NCI-H524 (cell line): ENCODE measurements at regions not wholly inside any gene's neighbourhood (a gene's known extent, or its start where the extent isn't known, plus 50 kb on each side); places are given as distances from the start of the nearest gene placed in this dataset.
A peak's percentile ranks its signal among the peaks of the same experiment; 100 is the strongest.

ENCODE experiments used
- DNase-seq, 2 experiments: peaks; one replicate each; lab custom pipeline; 2025; lab: John Stamatoyannopoulos, UW

DNA sequence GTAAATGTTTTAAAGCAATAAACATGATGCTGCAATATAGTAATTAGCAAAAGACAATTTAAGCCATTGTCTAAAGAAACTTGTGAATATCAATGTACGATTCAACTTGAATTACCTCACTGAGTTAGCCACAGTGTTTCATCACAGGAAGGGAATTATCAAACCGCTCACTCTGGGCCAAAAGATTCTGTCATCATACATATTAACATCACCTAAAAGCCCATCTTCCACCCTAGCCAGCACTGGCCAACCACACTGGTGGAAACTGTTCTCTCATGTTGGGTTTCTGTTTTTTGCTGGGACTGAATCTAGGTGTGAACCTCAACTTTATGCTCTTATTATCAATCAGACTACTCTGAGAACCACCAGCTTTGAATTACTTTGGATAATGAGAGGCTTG lies 497.7 kb upstream of the THBS1 start:
- no peak for DNase-seq

DNA sequence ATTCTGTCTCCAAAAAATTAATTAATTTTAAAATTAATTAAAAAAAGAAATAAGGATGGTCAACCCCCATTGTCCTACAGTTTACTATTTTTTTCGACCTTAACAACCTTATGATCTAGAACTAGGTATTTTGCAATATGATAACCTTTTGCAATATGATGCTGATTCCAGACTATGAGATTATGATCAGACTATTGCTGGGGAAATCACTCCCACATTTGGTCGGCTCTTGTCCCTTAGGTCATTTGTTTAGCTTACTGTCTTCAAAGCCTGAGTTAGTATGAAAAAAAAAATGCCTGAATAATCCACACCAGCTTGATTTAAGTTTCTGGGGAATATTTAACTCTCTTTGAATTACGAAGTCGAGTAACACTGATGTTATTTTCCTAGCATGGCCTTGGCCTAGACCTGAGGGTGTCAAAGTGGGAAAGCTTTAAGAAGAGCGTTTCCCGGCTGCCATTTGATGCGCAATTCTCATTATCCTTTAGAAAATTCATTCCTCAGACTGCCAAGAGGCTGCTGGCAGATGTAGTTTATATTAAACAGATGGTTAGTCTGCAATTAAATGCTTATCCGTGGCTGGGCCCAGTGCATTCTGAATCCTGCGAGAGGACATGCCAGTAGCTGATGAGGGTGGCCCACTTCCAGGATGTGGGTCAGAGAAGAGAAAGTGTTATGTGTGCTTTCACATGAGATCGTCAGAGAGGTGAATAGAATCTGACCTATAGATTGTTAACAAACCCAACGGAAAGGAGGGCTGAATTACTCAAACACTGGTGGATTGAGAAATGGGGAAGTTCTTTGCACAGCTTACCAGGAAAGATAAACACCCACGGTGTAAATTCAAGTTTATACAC lies 496.0 kb upstream of the THBS1 start:
- peak; percentile 88 to 98 for DNase-seq

DNA sequence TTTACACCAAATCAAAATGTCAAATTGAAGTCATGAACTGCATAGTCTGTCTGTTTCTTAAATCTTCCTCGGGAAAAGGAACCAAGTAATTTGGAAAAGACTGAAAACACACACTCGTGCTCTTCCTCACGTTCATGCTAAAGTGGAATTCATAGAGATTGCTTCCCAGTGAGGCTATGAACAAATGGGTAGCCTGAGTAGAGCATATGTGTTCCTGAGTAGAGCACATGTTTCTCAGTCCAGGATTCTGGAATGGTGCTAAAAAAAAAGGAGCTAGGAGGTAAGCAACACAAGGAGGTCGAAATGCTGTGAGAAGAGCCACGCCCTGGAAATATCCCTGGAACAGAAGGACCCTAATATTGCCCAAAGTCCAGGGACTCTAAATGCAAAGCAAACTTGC lies 494.2 kb upstream of the THBS1 start:
- DNase-seq, result no peak

DNA sequence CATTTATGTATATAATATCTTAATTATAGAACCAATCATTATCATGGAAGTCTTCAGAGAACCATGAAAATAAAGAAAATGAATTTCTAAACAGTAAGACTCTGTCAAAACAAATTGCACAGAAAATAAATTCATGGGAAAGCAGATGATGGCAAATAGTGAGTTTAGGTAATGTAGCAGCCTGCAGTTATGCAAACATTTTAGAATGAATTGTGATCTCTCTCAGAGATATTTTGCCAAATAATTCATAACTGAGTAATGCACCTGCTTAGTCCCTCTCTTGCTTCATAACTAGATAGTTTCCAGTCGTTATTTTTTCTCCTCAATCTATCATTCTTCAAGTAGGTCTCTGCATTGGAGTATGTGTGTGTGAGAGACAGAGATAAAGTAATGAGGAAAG lies 492.7 kb upstream of the THBS1 start:
- DNase-seq, result no peak

DNA sequence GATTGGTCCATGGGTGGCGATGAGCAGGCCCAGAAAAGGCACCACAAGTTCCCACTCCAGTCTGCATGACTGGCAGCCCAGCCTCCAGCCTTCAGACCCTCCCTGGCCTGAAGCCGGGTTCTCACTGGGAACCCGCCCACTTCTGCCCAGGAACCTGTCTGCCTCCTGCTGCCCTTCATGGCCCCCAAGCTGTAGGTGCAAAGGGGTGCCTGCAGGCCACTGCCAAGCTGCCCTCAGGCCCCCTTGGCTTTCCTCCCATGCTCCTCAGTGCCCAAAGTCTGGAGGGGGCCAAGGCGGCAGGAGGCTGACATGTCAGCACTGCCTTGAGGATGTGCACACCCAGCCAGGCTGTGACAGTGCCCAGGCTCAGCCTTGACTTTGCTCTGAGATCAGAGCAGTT lies 488.5 kb upstream of the THBS1 start:
- DNase-seq, result no peak

DNA sequence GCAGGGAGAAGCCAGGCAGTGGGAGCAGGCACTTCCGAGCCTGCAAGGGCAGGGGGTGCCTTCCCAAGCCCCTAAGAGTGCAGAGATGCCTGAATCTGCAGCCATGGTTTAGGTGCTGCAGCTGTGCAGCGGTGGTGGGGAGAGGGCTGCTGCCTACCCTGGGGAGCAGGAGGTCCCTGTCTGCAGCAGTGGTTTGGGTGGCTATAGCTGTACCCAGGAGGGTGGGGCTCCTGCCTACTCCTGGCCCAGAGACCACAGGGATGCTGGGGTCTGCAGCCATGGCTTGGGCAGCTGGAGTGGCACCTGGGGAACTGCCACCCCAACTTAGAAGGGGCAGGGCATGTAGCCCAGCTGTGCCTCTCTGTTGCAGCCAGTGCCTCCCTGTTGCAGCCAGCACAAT lies 488.1 kb upstream of the THBS1 start:
- DNase-seq, result no peak

DNA sequence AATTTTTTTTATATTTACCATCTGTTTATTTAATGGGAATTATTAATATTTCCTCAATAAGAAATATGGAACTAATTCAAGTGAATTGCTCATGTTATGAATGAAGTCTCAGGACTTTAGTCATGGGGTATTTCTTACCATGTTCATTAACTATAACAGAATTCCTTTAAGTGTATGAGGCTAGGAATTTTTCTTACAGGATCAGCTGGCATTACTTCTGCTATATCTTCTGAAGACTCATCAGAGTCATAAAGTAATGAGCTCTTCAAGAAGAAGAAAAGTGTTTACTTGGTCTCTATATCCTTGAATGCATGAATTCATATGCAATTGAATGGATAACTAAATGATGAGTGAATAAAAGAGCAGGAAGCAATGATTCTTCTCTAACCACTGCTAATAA lies 486.8 kb upstream of the THBS1 start:
- no peak for DNase-seq

DNA sequence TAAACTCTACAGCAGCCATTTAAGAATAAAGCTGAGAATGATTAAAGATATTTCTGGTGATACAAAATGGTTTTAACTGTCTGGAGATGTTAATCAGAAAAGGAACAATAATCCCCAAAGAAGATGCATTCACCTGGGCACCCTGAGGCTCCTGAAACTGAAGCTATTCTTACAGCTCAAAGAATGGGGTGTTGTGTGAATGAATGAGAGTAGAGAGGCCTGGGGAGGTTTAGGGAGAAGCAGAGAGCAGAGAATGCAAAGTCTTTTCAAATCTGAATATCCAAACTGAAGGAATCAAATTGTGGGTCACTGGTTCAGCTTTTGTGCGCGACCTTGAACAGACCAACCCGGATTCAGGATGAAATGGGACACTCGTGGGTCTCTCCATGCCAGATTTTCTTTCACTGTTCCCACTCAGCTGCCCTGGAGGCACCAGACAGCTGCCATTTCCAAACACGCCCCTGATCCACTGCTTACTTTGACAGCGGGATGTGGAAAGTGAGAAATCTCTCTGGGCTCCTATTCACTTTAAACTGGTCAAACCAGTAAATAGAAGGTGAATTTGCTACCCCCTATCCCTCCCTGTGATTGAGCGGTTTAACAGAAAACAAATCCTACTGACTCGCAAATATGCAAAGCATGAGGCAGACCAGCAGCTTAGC lies 485.5 kb upstream of the THBS1 start:
- peak in 1 of 2 experiments; percentile 8 for DNase-seq

DNA sequence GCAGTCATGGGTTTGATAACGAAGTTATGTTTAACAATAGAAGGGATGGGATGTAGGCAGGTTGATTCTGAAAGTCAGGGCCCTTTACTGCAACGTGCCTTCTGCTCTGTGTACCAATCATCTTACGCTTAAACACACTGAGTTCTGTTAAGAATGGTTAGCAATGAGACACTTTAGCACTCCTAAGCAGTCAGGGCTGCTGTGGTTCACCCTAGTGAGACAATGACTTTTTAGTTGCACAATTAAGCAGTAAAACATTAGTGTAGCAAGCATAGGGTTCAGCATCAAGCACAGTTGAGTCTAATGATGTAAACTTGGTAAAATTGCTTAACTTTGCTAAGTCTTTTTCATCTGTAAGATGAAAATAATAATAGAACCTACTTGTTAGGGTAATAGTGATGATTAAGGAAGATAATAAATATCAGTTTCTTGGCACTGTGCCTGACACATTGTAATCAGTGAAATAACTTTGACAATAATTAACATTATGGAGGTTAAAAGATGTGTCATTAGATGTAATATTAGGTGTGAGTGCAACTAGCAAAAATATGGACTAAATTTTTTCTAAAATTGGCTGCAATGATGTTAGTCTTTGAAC lies 484.2 kb upstream of the THBS1 start:
- no peak for DNase-seq

DNA sequence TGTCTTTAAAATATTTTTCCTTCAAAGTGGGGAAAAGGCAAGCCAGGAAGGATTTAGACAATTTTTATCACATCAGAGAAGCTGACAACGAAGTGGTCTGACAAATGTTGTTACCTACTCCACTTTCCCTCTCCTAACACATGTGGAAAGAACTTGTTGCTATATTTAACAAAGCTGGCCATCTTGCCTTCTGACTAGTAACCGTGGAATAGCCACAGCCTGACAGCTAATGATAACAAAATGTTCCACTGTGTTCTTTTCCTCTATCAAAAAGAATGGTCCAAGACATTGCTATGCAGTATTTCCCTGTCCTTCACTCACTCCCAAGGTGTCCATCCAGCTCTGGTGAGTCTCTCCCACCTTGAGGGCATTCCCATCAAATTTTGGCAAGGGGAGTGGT lies 481.4 kb upstream of the THBS1 start:
- no peak for DNase-seq

DNA sequence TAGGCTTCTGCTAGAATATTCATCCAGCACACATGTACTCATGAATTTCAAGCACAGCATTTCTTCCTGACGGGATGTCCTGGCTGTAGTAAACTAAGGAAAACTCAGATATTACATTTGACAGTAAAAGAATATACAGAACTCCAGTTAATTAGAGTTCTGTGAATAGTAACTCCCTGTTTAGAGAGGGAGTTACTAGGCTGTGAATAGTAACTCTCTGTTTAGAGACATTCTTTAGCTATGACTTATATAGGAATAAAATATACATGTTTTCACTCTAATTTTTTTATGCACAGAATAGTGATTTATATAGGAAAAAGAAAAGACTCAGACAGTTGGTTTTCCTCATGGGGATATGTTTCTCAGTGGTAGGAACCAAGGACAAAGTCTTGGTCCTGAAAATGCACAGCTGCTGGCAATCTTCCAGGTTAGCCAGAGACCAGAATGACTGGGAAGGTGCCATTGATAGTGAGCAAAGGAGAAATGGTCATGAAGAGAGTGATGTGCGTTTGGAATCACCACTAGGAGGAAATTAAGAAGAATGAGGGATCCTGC lies 480.7 kb upstream of the THBS1 start:
- no peak for DNase-seq

DNA sequence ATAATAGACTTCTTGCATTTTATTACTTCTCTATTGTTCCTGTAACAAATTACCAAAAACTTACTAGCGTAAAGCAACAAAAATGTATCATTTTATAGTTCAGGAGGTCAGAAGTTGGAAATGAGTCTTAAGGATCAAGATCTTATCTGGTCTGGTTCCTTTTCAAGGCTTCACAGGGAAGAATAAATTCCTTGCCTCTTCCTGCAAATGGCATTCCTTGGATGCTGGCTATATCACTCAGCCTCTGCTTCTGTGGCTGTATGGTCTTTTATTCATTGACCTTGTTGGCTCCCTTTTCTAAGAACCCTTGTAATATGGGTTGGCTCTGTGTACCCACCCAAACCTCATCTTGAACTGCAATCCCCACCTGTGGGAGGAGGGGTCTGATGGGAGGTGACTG lies 478.4 kb upstream of the THBS1 start:
- no peak for DNase-seq

DNA sequence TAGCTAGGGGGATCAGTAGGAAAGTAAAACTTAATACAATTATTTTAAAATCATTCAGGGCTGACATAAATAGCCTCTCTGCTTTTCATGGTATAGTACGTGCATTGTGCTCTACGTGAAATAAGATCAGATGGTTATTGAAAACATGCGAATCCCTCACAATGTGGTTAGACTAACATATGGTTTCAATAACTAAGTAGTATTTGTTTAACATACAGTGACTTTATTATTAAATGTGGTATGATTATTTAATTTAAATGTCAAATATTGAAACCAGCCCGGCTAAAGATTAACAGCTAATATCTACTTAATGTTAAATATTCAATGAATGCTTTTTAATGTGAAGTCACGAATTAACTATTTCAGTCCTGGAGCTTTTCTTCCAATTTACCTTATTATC lies 473.9 kb upstream of the THBS1 start:
- no peak for DNase-seq

DNA sequence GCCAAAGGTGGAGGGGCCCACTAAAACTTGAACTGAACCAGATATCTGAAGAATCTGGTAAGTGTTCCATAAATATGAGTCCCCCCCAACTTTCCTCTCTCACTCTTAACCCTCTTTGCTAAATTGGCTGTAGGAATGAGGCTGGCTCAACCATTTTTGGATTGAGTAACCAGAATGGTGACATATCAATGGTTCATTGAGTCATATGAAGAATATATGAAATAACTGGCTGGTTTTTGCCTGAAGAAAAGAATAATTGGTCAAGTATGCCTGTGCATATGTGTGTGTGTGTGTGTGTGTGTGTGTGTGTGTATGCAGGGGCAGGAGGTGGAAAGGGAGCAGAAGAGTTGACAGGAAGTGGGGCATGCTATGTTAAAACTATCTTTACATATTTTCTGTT lies 472.9 kb upstream of the THBS1 start:
- no peak for DNase-seq

DNA sequence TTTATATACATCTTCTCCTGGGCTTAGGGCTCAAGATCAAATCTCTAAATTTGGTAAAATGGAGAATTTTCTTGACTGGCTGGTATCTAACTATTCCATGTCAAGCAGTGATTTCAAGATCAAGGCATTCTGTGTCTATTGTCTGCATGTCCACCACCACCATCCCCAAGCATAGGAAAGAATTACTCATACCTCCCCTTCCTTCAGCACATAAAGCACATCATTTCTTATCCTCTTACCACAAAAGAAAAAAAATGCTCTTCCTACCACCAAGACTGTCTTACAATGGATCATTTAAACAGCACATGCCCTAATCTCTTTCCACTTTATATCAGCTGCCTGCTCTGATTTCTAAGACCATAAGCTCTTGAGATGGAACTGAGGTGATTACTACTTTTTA lies 470.5 kb upstream of the THBS1 start:
- DNase-seq, result no peak

DNA sequence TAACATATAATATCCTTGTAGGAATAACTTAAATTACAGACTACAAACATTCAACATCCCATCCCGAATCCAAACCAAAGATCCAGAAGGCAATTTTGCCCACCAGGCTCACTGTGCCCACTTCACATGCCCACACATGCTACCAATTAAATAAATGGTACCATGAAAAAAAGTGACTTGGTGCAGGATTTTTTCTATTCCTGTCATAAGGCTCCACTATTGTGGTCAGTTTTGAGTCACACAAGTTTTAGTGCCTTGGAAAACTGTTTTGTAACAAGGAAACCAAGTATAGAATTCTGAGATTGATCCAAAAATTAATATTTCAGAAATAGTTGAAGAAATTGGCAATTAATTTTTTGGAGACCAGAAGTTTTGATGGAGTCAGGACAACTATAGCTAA lies 470.1 kb upstream of the THBS1 start:
- no peak for DNase-seq

DNA sequence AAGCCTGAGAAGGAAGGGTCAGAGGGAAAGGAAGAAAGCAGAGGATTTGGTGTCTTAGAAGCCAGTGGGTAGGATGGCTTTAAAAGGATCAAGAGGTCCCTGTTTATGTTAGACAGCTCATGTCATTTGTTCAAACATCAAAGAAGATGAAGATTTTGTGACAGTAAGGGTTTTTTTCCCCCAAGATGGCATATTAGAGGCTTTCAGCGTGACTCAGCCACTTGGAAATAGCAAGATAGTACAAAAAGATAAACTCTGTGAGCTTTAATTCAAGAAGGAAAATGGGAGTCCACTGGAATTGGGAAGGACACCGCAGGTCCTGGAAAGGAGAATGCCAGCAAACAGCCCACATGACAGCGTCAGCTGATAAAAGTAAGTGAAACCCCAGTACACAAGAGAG lies 467.1 kb upstream of the THBS1 start:
- DNase-seq, result no peak

DNA sequence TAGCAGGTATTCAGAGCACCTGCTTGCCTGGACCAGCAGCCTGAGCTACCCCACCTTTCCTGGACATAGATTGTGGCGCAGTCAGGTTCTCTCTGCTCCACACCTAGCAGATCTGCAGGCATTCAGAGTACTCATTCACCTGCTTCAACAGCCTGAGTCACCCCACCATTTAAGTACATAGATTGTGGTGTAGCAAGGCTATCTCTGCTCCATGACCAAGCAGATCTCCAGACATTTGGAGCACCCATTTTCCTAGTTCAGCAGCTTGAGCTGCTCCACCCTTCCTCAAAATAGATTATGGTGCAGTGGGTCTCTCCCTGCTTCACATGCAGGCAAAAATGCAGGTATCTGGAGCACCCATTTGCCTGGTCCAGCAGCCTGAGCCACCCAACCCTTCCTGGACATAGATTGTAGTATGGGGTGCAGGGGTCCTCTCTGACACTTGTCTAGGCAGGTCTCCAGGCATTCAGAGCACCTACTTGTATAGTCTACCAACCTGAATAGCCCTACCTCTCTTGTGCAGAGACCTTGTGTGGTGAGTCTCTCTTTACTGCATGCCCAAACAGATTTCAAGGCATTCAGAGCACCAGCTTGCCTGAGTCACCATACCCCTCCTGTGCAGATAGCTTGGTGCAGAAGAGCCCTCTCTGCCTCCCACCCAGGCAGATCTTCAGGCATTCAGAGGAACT lies 466.0 kb upstream of the THBS1 start:
- DNase-seq, result no peak

DNA sequence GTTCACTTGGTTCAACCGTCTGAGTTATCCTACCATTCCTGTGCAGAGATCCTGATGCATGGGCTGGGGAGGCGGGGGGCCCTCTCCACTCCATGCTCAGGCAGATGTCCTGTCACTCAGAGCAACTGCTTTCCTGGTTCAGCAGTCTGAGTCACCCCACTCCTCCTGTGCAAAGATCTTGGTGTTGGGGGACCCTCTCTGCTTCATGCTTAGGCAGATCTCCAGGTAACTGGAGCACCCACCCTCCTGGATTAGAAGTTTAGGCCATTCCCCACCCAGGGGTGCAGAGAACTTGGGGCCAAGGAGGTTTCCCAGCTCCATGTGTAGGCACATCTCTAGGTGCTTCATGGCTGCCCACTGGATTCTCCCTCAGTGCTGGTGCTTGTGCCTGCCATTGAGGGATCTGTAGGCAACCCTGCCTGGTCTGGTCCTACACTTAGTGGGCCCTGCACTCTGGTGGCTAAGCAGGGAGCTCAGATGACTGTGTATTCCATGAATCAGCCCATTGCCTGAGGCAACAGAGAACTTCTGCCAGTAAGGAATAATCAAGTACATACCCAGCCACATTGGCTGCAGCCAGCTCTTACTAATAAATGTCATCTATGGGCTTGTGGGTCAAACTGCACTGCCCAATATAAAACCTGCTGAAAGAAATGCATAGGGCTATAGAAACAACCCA lies 465.4 kb upstream of the THBS1 start:
- no peak for DNase-seq

DNA sequence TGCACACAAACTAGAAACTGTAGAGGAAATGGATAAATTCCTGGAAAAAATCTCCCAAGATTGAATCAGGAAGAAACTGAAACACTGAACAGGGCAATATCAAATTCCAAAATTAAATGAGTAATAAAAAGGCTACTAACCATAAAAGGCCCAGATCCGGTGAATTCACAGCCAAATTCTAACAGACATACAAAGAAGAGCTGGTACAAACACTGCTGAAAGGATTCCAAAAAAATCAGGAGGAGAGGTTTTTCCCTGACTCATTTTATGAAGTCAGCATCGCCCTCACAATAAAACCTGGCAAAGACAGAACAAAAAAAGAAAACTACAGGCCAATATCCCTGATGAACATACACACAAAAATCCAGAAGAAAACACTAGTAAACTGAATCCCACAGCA lies 462.4 kb upstream of the THBS1 start:
- no peak for DNase-seq

DNA sequence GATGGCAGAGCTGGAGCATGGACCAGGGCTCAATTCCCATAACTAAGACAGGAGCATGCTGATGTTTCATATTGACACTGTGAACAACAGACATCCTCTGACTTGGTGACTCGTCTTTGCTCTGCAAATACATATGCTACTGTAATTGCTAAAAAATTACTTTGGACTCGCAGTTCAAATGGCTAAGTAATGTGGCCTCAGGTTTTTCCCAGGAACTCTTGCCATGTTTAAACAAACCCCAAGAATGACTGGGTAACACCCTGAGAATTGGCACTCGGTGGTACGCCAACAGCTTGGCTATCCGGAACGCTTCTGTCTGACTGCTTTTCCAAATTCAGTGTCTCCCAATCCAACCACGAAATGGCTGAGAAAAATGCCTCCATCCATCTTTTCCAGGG lies 456.7 kb upstream of the THBS1 start:
- no peak for DNase-seq
